ENCODE measurements at regions not wholly inside any gene's neighbourhood (a gene's known extent, or its start where the extent isn't known, plus 50 kb on each side); places are given as distances from the start of the nearest gene placed in this dataset.

DNA sequence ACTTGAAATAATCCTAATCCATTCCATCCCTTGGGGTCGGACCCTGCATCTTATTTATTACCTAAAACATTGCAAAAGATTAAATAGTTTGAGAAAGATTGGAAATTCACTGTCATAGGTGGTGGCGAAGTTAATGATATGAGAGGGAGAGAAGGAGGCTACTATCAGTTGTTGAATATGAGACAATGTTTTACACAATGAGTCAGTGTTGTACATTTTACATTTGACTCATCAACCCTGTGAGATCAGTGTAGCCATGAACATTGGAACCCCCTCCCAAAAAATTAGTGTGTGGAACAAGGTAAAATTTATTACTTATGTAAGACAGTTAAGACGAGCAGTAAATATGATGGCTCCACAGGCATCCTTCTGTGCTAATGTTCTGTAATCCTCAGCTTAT lies 384.3 kb downstream of the MCTP2 start:
- TF ChIP-seq, protein P1, sequence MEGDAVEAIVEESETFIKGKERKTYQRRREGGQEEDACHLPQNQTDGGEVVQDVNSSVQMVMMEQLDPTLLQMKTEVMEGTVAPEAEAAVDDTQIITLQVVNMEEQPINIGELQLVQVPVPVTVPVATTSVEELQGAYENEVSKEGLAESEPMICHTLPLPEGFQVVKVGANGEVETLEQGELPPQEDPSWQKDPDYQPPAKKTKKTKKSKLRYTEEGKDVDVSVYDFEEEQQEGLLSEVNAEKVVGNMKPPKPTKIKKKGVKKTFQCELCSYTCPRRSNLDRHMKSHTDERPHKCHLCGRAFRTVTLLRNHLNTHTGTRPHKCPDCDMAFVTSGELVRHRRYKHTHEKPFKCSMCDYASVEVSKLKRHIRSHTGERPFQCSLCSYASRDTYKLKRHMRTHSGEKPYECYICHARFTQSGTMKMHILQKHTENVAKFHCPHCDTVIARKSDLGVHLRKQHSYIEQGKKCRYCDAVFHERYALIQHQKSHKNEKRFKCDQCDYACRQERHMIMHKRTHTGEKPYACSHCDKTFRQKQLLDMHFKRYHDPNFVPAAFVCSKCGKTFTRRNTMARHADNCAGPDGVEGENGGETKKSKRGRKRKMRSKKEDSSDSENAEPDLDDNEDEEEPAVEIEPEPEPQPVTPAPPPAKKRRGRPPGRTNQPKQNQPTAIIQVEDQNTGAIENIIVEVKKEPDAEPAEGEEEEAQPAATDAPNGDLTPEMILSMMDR (IDR thresholded peaks at IDR 0.05) = no peak
- TF ChIP-seq CBFB (CRISPR knock-in tag; IDR thresholded peaks at IDR 0.05; ENCODE audit: low read depth) (no peak), IRF2 (CRISPR knock-in tag; IDR thresholded peaks at IDR 0.05; ENCODE audit: borderline replicate concordance, low read depth) (no peak), ZNF232 (CRISPR knock-in tag; IDR thresholded peaks at IDR 0.05) (no peak), ZNF263 (CRISPR knock-in tag; IDR thresholded peaks at IDR 0.05; ENCODE audit: low read depth) (no peak), JUN (CRISPR knock-in tag; IDR thresholded peaks at IDR 0.05) (no peak), ZNF396 (CRISPR knock-in tag; IDR thresholded peaks at IDR 0.05; ENCODE audit: borderline replicate concordance) (no peak)
- TF ChIP-seq, protein P2, sequence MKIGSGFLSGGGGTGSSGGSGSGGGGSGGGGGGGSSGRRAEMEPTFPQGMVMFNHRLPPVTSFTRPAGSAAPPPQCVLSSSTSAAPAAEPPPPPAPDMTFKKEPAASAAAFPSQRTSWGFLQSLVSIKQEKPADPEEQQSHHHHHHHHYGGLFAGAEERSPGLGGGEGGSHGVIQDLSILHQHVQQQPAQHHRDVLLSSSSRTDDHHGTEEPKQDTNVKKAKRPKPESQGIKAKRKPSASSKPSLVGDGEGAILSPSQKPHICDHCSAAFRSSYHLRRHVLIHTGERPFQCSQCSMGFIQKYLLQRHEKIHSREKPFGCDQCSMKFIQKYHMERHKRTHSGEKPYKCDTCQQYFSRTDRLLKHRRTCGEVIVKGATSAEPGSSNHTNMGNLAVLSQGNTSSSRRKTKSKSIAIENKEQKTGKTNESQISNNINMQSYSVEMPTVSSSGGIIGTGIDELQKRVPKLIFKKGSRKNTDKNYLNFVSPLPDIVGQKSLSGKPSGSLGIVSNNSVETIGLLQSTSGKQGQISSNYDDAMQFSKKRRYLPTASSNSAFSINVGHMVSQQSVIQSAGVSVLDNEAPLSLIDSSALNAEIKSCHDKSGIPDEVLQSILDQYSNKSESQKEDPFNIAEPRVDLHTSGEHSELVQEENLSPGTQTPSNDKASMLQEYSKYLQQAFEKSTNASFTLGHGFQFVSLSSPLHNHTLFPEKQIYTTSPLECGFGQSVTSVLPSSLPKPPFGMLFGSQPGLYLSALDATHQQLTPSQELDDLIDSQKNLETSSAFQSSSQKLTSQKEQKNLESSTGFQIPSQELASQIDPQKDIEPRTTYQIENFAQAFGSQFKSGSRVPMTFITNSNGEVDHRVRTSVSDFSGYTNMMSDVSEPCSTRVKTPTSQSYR (CRISPR knock-in tag; IDR thresholded peaks at IDR 0.05) = no peak
- TF ChIP-seq, protein P3, sequence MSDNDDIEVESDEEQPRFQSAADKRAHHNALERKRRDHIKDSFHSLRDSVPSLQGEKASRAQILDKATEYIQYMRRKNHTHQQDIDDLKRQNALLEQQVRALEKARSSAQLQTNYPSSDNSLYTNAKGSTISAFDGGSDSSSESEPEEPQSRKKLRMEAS (CRISPR knock-in tag; IDR thresholded peaks at IDR 0.05) = no peak
- TF ChIP-seq, protein P4, sequence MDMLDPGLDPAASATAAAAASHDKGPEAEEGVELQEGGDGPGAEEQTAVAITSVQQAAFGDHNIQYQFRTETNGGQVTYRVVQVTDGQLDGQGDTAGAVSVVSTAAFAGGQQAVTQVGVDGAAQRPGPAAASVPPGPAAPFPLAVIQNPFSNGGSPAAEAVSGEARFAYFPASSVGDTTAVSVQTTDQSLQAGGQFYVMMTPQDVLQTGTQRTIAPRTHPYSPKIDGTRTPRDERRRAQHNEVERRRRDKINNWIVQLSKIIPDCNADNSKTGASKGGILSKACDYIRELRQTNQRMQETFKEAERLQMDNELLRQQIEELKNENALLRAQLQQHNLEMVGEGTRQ (CRISPR knock-in tag; IDR thresholded peaks at IDR 0.05) = no peak
- TF ChIP-seq, protein P5, sequence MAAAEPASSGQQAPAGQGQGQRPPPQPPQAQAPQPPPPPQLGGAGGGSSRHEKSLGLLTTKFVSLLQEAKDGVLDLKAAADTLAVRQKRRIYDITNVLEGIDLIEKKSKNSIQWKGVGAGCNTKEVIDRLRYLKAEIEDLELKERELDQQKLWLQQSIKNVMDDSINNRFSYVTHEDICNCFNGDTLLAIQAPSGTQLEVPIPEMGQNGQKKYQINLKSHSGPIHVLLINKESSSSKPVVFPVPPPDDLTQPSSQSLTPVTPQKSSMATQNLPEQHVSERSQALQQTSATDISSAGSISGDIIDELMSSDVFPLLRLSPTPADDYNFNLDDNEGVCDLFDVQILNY (CRISPR knock-in tag; IDR thresholded peaks at IDR 0.05) = no peak
